HG02970 (cell line): ENCODE measurements at regions not wholly inside any gene's neighbourhood (a gene's known extent, or its start where the extent isn't known, plus 50 kb on each side); places are given as distances from the start of the nearest gene placed in this dataset.
"Not testable (repeated sequence)": the region's sequence is repeated elsewhere in the genome, so short reads cannot be mapped to it uniquely, and the experiment has no call there.

Source experiments
- ATAC-seq: cut with Tn5 transposase; IDR thresholded peaks from one replicate; pipeline ENCODE4 v1.9.1; 2021; ENCODE audit warnings: mild to moderate bottlenecking, moderate library complexity, moderate number of reproducible peaks; ENCODE audit not compliant: unreplicated experiment, low FRiP score

DNA sequence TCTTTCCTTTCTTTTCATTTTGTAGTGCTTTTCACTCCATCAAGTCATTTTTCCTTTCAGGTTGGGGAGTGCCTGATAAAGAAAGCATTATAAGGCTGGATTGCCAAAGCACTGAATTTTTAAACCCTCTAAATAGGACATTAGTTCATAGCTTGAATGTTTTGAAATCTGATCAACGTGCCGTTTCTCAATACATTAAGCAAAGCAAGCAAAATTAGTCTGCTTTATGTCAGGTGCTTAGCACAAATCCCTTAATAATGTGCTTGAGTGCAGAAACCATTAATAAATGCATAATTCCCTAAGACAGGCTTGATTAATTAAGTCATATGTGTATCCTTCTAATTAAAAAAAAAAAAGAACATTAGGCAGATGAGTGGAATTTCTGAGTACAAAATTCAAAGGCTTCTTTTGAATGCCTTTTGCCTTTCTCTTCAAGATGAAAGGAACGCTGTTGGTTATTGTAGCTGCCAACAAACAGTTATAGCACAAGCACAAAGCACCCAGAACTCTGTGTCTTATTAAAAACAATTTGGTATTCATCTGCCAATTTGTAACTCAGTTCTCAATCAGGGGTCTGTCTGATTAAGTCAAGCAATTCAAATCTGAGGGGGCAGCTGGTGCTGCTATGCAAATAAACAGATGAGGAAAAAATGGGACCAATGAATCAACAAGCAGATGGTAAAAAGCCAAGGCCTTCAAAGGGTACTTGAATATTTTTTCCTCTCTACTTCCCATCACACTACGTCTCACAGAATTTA lies 233.7 kb downstream of the TLE1 start:
- no peak for ATAC-seq

- ATAC-seq = no peak
These were observed 243.9 kb downstream of the TLE1 start for GRCh38 chr9:81445331-81445921.

DNA sequence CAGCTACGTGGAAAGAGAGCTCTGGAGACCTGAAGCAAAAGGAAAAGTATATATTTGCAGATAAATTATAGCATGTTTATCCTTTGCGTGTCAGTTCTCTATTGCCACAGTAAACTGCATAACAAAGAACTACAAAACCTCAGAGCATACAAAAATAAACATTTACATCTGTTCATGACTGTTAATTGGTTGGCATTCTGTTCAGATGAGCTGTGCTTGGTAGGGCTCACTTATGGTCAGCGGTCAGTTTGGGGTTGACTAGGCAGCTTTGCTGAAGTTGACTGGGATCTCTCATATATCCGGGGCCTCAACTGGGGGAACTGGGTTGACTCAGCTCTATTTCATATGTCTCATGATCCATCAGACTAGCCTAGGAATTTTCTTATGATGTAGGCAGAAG lies 257.7 kb downstream of the TLE1 start:
- no peak for ATAC-seq

- no peak for ATAC-seq
These were observed 258.6 kb downstream of the TLE1 start for GRCh38 chr9:81430727-81431126.

DNA sequence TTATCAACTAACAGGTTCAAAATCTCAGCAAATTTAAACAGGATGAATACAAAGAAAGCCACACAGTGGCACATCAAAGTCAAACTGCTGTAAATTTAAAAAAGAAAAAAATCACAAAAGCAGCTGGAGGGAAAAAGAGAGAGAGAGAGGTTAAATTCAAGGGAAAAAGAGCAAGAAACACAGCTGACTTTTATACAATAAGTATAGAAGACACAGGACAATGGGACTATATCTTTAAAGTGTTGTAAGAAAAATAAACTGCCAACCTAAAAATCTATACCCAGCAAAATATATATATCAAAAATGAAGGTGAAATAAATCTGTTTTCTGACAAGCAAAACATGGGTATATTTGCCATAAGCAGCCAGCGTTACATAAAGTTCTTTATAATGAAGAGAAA lies 261.5 kb downstream of the TLE1 start:
- no peak for ATAC-seq

- ATAC-seq = no peak
These were observed 264.9 kb downstream of the TLE1 start for GRCh38 chr9:81424431-81424830.

DNA sequence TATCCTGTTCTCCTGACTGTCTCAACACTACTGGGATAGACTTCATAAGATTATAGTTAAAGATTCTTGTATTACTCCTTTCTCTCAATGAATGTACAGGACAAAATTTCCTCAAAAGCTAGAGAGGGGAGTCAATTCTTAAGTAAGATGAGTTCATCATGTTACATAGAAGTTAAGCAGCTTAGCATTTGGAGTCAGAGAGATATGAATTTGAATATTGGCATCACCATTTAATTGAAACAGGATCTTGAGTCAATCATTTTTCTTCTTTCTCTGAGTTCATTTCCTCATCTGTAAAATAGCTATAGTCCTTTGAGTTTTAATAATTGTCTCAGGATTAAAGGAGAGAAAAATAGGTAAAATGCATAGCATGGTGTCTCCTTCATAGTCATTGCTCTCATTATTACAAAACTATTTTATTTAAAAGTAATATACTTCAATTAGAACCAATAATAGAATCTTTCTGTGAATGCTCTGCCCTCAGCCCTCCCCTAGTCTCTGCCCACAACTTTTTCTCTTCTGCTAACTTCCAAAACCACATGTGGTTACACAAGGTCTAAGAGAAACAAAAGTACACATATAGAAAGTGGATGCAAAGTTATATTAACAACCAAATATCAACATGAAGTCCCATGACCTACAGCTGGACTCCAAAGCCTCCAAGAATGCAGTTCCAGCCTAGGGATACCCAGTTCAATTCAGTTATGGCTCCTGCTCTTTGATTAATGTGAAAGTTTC lies 265.6 kb downstream of the TLE1 start:
- no peak for ATAC-seq

- not testable (repeated sequence) for ATAC-seq
These were observed 268.3 kb downstream of the TLE1 start for GRCh38 chr9:81421090-81421489.

- ATAC-seq = no peak
These were observed 269.3 kb downstream of the TLE1 start for GRCh38 chr9:81420024-81420423.

- no peak for ATAC-seq
These were observed 271.4 kb downstream of the TLE1 start for GRCh38 chr9:81417941-81418340.

GRCh38 chr9:81417299-81417675 lies 272.1 kb downstream of the TLE1 start:
- no peak for ATAC-seq

- ATAC-seq = no peak
These were observed 272.7 kb downstream of the TLE1 start for GRCh38 chr9:81416476-81417298.

GRCh38 chr9:81414836-81415235 lies 274.5 kb downstream of the TLE1 start:
- ATAC-seq = no peak

- ATAC-seq = no peak
These were observed 277.4 kb downstream of the TLE1 start for GRCh38 chr9:81411961-81412360.

- no peak for ATAC-seq
These were observed 279.1 kb downstream of the TLE1 start for GRCh38 chr9:81410201-81410600.

DNA sequence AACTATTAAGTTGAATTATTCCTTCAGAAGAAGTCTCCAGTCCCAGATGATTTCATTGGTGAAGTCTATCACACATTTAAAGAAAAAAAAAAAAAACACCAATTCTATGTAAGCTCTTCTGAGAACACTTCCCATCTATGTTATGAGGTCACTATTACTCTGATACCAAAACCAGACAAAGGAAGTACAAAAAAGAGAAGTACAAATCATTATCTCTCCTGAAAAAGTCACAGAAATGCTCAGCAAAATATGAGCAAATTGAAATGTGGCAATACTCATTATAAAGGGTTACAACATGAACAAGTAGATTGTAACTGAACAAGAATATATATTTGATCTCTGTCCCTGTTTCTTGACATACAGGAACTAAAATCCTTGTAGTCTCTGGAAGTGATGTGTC lies 280.4 kb downstream of the TLE1 start:
- no peak for ATAC-seq

DNA sequence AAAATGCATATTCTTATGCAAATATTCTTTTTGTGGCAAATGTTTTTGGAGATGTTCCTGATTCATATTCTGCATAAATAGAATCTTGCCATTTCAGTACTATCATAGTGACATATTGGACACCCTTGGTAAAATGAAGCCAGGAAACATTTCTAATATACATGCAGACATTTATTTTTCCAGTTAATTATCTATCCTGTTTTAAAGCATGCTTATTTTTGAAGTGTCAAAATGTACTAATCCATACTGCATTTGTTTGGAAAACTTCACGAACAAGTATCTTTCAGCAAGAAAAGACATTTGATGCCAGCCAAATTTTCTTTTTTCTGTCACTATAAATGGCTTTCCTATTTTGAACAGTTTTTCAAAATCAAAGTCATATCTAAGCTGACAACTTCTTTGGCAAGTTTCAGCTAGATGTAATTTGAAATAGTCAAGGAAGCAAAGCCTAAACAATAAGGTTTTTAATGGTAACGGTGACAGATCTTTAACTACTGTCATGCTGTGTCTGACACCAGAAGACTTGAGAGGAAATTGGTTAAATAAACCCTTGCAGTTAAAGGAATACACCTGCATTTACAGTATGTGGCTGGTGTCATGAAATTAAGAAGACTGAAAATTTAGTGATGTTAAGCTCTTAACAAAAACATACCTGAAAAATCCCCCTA lies 284.3 kb downstream of the TLE1 start:
- no peak for ATAC-seq

DNA sequence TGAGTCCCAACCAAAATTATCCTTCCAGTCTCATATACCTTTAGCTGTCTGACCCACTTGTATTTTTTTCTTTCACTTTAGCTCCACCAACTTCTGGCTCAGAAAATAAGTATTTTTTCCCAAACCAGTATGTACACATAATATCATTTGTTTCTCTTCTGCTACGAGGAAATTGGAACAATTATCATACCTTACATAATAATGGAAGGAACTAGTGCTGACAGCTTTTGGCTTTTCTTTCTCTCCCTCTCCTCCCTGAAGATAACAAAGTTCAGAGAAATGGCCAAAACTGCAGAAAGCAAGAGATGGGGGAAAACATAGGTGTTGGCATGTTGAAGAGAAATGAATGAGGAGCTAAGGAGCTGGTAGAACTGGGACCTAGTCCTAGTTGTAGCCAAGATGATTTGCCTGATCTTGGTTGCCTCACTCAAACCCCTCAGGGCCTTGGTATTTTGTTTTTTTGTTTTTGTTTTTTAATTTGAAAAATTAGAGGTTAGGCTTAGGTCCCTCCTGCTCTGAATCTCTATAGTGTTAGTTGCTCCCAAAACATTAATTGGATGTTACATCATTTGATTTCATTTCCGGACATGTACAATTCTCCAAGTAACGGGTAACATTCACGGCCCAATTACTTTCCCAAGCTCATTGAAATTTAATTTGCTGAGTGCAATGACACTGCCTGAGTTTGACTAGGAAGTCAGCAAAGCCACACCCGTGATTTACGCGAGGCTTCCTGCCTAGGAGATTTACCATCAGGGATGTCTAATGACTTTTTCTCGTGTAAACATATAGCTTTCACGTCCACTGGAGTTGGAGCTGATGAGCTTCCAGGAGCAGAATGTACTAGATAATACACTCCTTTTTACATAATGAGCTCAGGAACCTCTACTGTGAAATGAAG lies 291.6 kb downstream of the TLE1 start:
- no peak for ATAC-seq

GRCh38 chr9:81396528-81396927 lies 292.8 kb downstream of the TLE1 start:
- ATAC-seq = no peak
